GM23338 (cell line): ENCODE measurements at regions not wholly inside any gene's neighbourhood (a gene's known extent, or its start where the extent isn't known, plus 50 kb on each side); places are given as distances from the start of the nearest gene placed in this dataset.

ENCODE experiments used
- CREB1 ChIP-seq: fragments of 250-450 bp; sonication (Bioruptor Pico); IDR thresholded peaks from 2 replicates; pipeline ENCODE4 v1.5.0; 2020; ENCODE audit warnings: low read depth, mild to moderate bottlenecking, moderate library complexity
- ETS1 ChIP-seq: IDR thresholded peaks from 2 replicates; pipeline ENCODE4 v1.6.1; 2016; ENCODE audit warnings: antibody characterized with exemption
- EZH2 ChIP-seq: fragments of 200-600 bp; sonication (generic); IDR thresholded peaks from one replicate; pipeline ENCODE4 v1.8.0; 2017; ENCODE audit warnings: antibody characterized with exemption, mild to moderate bottlenecking, low read depth; ENCODE audit not compliant: unreplicated experiment
- EZH2phosphoT487 ChIP-seq: fragments of 200-600 bp; sonication (generic); IDR thresholded peaks from one replicate; pipeline ENCODE4 v1.8.1; 2018; ENCODE audit warnings: antibody characterized with exemption; ENCODE audit not compliant: unreplicated experiment
- JUNB ChIP-seq: IDR thresholded peaks from one replicate; pipeline ENCODE4 v1.6.1; 2016; ENCODE audit warnings: antibody characterized with exemption; ENCODE audit not compliant: unreplicated experiment
- NANOG ChIP-seq: IDR thresholded peaks from 2 replicates; pipeline ENCODE4 v1.6.1; 2016; ENCODE audit warnings: antibody characterized with exemption, borderline replicate concordance
- POLR2AphosphoS5 ChIP-seq: IDR thresholded peaks from 2 replicates; pipeline ENCODE4 v1.6.1; 2016; ENCODE audit warnings: antibody characterized with exemption, low read depth
- REST ChIP-seq: IDR thresholded peaks from one replicate; pipeline ENCODE4 v1.6.1; 2018; ENCODE audit warnings: antibody characterized with exemption; ENCODE audit not compliant: unreplicated experiment
- STAT1 ChIP-seq: IDR thresholded peaks from one replicate; pipeline ENCODE4 v1.6.1; 2016; ENCODE audit warnings: antibody characterized with exemption; ENCODE audit not compliant: unreplicated experiment
- ZNF114 ChIP-seq: fragments of 250-450 bp; sonication (Bioruptor Pico); IDR thresholded peaks from 2 replicates; pipeline ENCODE4 v1.5.0; 2020; ENCODE audit warnings: mild to moderate bottlenecking, moderate library complexity
- ZNF331 ChIP-seq: fragments of 250-450 bp; sonication (Bioruptor Pico); IDR thresholded peaks from 2 replicates; pipeline ENCODE4 v1.5.0; 2020; ENCODE audit warnings: low read depth, mild to moderate bottlenecking, moderate library complexity
- TF ChIP-seq, protein P1 (sequence below), 2 experiments: fragments of 200-600 bp in 1 of 2; sonication (generic) in 1 of 2; conservative IDR thresholded peaks; 2 replicates each; pipeline versions ENCODE4 v1.5.1 to v1.6.1; 2016 to 2017; ENCODE audit warnings: antibody characterized with exemption in 2 of 2, low read depth in 2 of 2, mild to moderate bottlenecking in 2 of 2, moderate library complexity in 1 of 2
- TF ChIP-seq, protein P2 (sequence below): fragments of 250-450 bp; sonication (Bioruptor Pico); IDR thresholded peaks from 2 replicates; pipeline ENCODE4 v1.5.0; 2020; ENCODE audit warnings: mild to moderate bottlenecking, moderate library complexity

GRCh38 chr1:98217601-98218000, 296.8 kb upstream of the DPYD start:
- TF ChIP-seq, protein P1, sequence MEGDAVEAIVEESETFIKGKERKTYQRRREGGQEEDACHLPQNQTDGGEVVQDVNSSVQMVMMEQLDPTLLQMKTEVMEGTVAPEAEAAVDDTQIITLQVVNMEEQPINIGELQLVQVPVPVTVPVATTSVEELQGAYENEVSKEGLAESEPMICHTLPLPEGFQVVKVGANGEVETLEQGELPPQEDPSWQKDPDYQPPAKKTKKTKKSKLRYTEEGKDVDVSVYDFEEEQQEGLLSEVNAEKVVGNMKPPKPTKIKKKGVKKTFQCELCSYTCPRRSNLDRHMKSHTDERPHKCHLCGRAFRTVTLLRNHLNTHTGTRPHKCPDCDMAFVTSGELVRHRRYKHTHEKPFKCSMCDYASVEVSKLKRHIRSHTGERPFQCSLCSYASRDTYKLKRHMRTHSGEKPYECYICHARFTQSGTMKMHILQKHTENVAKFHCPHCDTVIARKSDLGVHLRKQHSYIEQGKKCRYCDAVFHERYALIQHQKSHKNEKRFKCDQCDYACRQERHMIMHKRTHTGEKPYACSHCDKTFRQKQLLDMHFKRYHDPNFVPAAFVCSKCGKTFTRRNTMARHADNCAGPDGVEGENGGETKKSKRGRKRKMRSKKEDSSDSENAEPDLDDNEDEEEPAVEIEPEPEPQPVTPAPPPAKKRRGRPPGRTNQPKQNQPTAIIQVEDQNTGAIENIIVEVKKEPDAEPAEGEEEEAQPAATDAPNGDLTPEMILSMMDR (conservative IDR thresholded peaks at IDR 0.05; ENCODE audit: low read depth in 2 of 2): no peak
- TF ChIP-seq ZNF331 (CRISPR knock-in tag) (no peak), ETS1 (no peak), EZH2 (no peak), REST (no peak), JUNB (no peak), EZH2phosphoT487 (no peak), NANOG (no peak), CREB1 (CRISPR knock-in tag) (no peak), POLR2AphosphoS5 (no peak), ZNF114 (CRISPR knock-in tag) (no peak), STAT1 (no peak)
- TF ChIP-seq, protein P2, sequence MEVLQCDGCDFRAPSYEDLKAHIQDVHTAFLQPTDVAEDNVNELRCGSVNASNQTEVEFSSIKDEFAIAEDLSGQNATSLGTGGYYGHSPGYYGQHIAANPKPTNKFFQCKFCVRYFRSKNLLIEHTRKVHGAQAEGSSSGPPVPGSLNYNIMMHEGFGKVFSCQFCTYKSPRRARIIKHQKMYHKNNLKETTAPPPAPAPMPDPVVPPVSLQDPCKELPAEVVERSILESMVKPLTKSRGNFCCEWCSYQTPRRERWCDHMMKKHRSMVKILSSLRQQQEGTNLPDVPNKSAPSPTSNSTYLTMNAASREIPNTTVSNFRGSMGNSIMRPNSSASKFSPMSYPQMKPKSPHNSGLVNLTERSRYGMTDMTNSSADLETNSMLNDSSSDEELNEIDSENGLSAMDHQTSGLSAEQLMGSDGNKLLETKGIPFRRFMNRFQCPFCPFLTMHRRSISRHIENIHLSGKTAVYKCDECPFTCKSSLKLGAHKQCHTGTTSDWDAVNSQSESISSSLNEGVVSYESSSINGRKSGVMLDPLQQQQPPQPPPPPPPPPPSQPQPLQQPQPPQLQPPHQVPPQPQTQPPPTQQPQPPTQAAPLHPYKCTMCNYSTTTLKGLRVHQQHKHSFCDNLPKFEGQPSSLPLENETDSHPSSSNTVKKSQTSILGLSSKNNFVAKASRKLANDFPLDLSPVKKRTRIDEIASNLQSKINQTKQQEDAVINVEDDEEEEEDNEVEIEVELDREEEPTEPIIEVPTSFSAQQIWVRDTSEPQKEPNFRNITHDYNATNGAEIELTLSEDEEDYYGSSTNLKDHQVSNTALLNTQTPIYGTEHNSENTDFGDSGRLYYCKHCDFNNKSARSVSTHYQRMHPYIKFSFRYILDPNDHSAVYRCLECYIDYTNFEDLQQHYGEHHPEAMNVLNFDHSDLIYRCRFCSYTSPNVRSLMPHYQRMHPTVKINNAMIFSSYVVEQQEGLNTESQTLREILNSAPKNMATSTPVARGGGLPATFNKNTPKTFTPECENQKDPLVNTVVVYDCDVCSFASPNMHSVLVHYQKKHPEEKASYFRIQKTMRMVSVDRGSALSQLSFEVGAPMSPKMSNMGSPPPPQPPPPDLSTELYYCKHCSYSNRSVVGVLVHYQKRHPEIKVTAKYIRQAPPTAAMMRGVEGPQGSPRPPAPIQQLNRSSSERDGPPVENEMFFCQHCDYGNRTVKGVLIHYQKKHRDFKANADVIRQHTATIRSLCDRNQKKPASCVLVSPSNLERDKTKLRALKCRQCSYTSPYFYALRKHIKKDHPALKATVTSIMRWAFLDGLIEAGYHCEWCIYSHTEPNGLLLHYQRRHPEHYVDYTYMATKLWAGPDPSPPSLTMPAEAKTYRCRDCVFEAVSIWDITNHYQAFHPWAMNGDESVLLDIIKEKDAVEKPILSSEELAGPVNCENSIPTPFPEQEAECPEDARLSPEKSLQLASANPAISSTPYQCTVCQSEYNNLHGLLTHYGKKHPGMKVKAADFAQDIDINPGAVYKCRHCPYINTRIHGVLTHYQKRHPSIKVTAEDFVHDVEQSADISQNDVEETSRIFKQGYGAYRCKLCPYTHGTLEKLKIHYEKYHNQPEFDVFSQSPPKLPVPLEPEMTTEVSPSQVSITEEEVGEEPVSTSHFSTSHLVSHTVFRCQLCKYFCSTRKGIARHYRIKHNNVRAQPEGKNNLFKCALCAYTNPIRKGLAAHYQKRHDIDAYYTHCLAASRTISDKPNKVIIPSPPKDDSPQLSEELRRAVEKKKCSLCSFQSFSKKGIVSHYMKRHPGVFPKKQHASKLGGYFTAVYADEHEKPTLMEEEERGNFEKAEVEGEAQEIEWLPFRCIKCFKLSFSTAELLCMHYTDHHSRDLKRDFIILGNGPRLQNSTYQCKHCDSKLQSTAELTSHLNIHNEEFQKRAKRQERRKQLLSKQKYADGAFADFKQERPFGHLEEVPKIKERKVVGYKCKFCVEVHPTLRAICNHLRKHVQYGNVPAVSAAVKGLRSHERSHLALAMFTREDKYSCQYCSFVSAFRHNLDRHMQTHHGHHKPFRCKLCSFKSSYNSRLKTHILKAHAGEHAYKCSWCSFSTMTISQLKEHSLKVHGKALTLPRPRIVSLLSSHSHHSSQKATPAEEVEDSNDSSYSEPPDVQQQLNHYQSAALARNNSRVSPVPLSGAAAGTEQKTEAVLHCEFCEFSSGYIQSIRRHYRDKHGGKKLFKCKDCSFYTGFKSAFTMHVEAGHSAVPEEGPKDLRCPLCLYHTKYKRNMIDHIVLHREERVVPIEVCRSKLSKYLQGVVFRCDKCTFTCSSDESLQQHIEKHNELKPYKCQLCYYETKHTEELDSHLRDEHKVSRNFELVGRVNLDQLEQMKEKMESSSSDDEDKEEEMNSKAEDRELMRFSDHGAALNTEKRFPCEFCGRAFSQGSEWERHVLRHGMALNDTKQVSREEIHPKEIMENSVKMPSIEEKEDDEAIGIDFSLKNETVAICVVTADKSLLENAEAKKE (CRISPR knock-in tag): no peak
